ENCODE measurements at regions not wholly inside any gene's neighbourhood (a gene's known extent, or its start where the extent isn't known, plus 50 kb on each side); places are given as distances from the start of the nearest gene placed in this dataset.

- no peak overlapping the region for H3K4me3 ChIP-seq (ENCODE audit: low read depth, poor library complexity, severe bottlenecking)
- no peak for DNase-seq (ENCODE audit: low spot score in 2 of 2)
- WGBS, 2 donors, result 43 to 49% methylated on average over 6 of the region's 6 CpGs
- intact Hi-C loops (cut with DNase I; ENCODE audit: low total_unique reads), result no loop called here
- TF ChIP-seq POLR2A (IDR thresholded peaks at IDR 0.05) (no peak), CTCF (IDR thresholded peaks at IDR 0.05) (no peak)
Observed at GRCh38 chr1:59163268-59164092, 133.4 kb upstream of the FGGY start.

DNA sequence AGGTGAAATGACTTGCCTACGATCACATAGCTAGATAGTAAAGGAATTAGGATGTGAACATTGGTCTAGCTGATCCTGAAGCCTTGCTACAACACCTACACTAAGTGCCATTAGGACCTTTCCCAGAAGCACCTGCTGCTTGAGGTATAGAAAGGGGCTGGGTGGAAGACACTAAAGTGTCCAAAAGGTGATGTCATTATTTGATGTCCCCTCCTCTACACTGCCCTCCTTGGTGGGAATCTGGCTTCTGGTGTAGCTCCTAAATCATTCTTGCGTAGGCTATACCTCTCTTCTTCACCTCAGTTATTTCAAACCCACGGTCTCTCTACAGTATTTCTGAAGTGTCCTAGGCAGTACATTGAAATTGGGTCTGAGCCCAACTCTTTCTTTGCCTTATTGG, 132.5 kb upstream of the FGGY start:
- no peak overlapping the region for H3K4me3 ChIP-seq (ENCODE audit: low read depth, poor library complexity, severe bottlenecking)
- no peak for TF ChIP-seq POLR2A (IDR thresholded peaks at IDR 0.05)
- no peak for TF ChIP-seq CTCF (IDR thresholded peaks at IDR 0.05)
- intact Hi-C loops (cut with DNase I; ENCODE audit: low total_unique reads), result no loop called here
- DNase-seq (ENCODE audit: low spot score in 2 of 2), result no peak
- WGBS, 2 donors, result 59 to 60% methylated on average over 3 of the region's 3 CpGs

- H3K4me3 ChIP-seq (ENCODE audit: low read depth, poor library complexity, severe bottlenecking), result no peak overlapping the region
- 27 to 29% methylated on average over 2 of the region's 2 CpGs for WGBS, 2 donors
- no peak for DNase-seq (ENCODE audit: low spot score in 2 of 2)
- TF ChIP-seq POLR2A (IDR thresholded peaks at IDR 0.05) (no peak), CTCF (IDR thresholded peaks at IDR 0.05) (no peak)
- intact Hi-C loops (cut with DNase I; ENCODE audit: low total_unique reads), result no loop called here
Observed at GRCh38 chr1:59165353-59165752, 131.5 kb upstream of the FGGY start.

GRCh38 chr1:59169703-59170102, 127.2 kb upstream of the FGGY start:
- 82% methylated on average over 1 of the region's 1 CpG for WGBS, 2 donors
- TF ChIP-seq POLR2A (IDR thresholded peaks at IDR 0.05), result no peak
- TF ChIP-seq CTCF (IDR thresholded peaks at IDR 0.05), result no peak
- no peak overlapping the region for H3K4me3 ChIP-seq (ENCODE audit: low read depth, poor library complexity, severe bottlenecking)
- DNase-seq (ENCODE audit: low spot score in 2 of 2), result no peak
- intact Hi-C loops (cut with DNase I; ENCODE audit: low total_unique reads), result no loop called here

DNA sequence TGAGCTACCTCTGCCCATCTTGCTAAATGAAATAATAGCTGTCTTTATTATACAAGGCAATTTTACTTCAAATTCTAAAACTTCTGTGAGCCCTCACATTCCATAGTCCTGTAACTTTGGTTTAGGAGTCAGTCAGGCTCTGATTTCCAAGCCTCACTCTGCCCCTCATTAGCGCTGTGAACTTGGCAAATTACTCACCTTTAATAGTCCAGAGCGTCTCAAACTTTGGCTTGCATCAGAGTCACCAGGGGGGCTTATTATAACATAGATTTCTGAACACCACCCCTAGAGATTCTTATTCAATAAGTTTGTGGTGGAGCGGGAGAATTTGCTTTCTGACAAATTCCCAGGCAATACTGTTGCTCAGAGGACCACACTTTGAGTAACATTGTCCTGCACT, 126.2 kb upstream of the FGGY start:
- H3K4me3 ChIP-seq (ENCODE audit: low read depth, poor library complexity, severe bottlenecking), result no peak overlapping the region
- intact Hi-C loops (cut with DNase I; ENCODE audit: low total_unique reads), result no loop called here
- WGBS, 2 donors, result 79 to 89% methylated on average over 3 of the region's 3 CpGs
- DNase-seq (ENCODE audit: low spot score in 2 of 2), result no peak
- no peak for TF ChIP-seq CTCF (IDR thresholded peaks at IDR 0.05)
- TF ChIP-seq POLR2A (IDR thresholded peaks at IDR 0.05), result no peak

- no peak overlapping the region for H3K4me3 ChIP-seq (ENCODE audit: low read depth, poor library complexity, severe bottlenecking)
- TF ChIP-seq CTCF (IDR thresholded peaks at IDR 0.05) (no peak), POLR2A (IDR thresholded peaks at IDR 0.05) (no peak)
- 77 to 84% methylated on average over 4 of the region's 4 CpGs for WGBS, 2 donors
- no peak for DNase-seq (ENCODE audit: low spot score in 2 of 2)
- intact Hi-C loops (cut with DNase I; ENCODE audit: low total_unique reads), result no loop called here
Observed at GRCh38 chr1:59171788-59172187, 125.1 kb upstream of the FGGY start.

Data from lower leg skin (tissue), 4 donors.